Stomach (tissue), 8 donors: ENCODE measurements at regions not wholly inside any gene's neighbourhood (a gene's known extent, or its start where the extent isn't known, plus 50 kb on each side); places are given as distances from the start of the nearest gene placed in this dataset.
A peak's percentile ranks its signal among the peaks of the same experiment; 100 is the strongest.

Experiments used
- DNase-seq, 2 donors: peaks; one replicate each; pipeline versions ENCODE4 v3.0.0 to v3.0.0-alpha.2; 2013 to 2019
- H3K27ac ChIP-seq, 5 donors: fragments of 200-600 bp in 4 of 5; sonication (generic) in 4 of 5; one replicate each; pipeline ENCODE4 v1.5.1; 2013 to 2019; ENCODE audit warnings: mild to moderate bottlenecking in 1 of 5, moderate library complexity in 1 of 5
- H3K27me3 ChIP-seq, 3 donors: fragments of 200-600 bp; sonication (generic); one replicate each; pipeline ENCODE4 v1.5.1; 2017 to 2019; ENCODE audit warnings: mixed run types in 1 of 3
- H3K36me3 ChIP-seq, 4 donors: fragments of 200-600 bp; sonication (generic); 1 replicate in 3 of 4; 2 replicates in 1 of 4; pipeline ENCODE4 v1.5.1; 2016 to 2019
- H3K4me1 ChIP-seq, 4 donors: fragments of 200-600 bp; sonication (generic); one replicate each; pipeline ENCODE4 v1.5.1; 2016 to 2019
- H3K4me3 ChIP-seq, 4 donors: fragments of 200-600 bp; sonication (generic) in 3 of 4; one replicate each; pipeline ENCODE4 v1.5.1; 2016 to 2019; ENCODE audit warnings: mild to moderate bottlenecking in 1 of 4
- H3K9me3 ChIP-seq, 4 donors: fragments of 200-600 bp; sonication (generic); one replicate each; pipeline ENCODE4 v1.5.1; 2016 to 2019
- CTCF ChIP-seq, 7 experiments: fragments of 450-650 bp in 4 of 7; fragments of 200-600 bp in 3 of 7; sonication (generic) in 3 of 7; IDR thresholded peaks; one replicate each; pipeline ENCODE4 v1.5.1; 2016 to 2019; ENCODE audit warnings: antibody characterized with exemption in 7 of 7, control low read depth in 2 of 7, mild to moderate bottlenecking in 1 of 7
- EP300 ChIP-seq: sonication (generic); formaldehyde crosslinking; IDR thresholded peaks from one replicate; pipeline ENCODE4 v1.6.1; 2017; ENCODE audit warnings: antibody characterized with exemption
- POLR2A ChIP-seq, 4 donors: fragments of 450-650 bp; IDR thresholded peaks; one replicate each; pipeline ENCODE4 v1.6.1; 2016; ENCODE audit warnings: antibody characterized with exemption in 4 of 4, control low read depth in 2 of 4, mild to moderate bottlenecking in 1 of 4, moderate library complexity in 1 of 4
- POLR2AphosphoS5 ChIP-seq, 3 donors: sonication (generic); formaldehyde crosslinking; IDR thresholded peaks; one replicate each; pipeline ENCODE4 v1.6.1; 2016; ENCODE audit warnings: antibody characterized with exemption in 3 of 3
- WGBS, 5 donors: extraction: QIAGEN DNeasy Blood & Tissue Kit in 3 of 5; methylation state at CpG; one replicate each; pipeline versions ENCODE4 v1.1.5 to v1.1.7; 2013 to 2018; 5-methylcytosine and 5-hydroxymethylcytosine counted together
- intact Hi-C: fragments of 100-400 bp; cut with DNase I; formaldehyde crosslinking; loops from one replicate; pipeline ENCODE4 v1.15.1; 2023; ENCODE audit warnings: low total_unique reads
- donor health status: healthy with polysubstance abuse.
- donor health status: Bipolar disorder and iron deficiency.
- donor health status: healthy.

GRCh38 chr1:234870020-234870981 lies 258.3 kb downstream of the TOMM20 start:
- no peak for TF ChIP-seq POLR2AphosphoS5 (IDR thresholded peaks at IDR 0.05)
- TF ChIP-seq POLR2A (IDR thresholded peaks at IDR 0.05): no peak
- no peak for TF ChIP-seq EP300
- TF ChIP-seq CTCF (IDR thresholded peaks at IDR 0.05): no peak
- peaks cover 0 to 33% (median 25%) of the 10 kb centered on the region in 4 donors for H3K4me1 ChIP-seq
- no peaks in the 10 kb centered on the region for H3K36me3 ChIP-seq
- 93 to 96% (median 94%) methylated on average over 11 of the region's 11 CpGs for WGBS, 5 donors
- no peak overlapping the region for H3K27ac ChIP-seq
- intact Hi-C loops: no loop called here
- H3K4me3 ChIP-seq: no peak overlapping the region
- no peaks in the 10 kb centered on the region for H3K27me3 ChIP-seq
- no peaks in the 10 kb centered on the region for H3K9me3 ChIP-seq
- no peak for DNase-seq

GRCh38 chr1:234869182-234870019 lies 259.2 kb downstream of the TOMM20 start:
- Histone ChIP-seq H3K4me3 (no peak overlapping the region), H3K4me1 (peaks cover 0 to 26% (median 20%) of the 10 kb centered on the region in 4 donors), H3K27me3 (no peaks in the 10 kb centered on the region), H3K36me3 (no peaks in the 10 kb centered on the region), H3K27ac (peak overlapping the region in 1 of 5 donors; percentile 18), H3K9me3 (no peaks in the 10 kb centered on the region)
- TF ChIP-seq POLR2AphosphoS5 (IDR thresholded peaks at IDR 0.05) (no peak), POLR2A (IDR thresholded peaks at IDR 0.05) (no peak), CTCF (IDR thresholded peaks at IDR 0.05) (no peak), EP300 (no peak)
- no peak for DNase-seq
- intact Hi-C loops: no loop called here
- WGBS, 5 donors: 84 to 91% (median 89%) methylated on average over 16 of the region's 16 CpGs

- no peak for DNase-seq
- no peaks in the 10 kb centered on the region for H3K27me3 ChIP-seq
- no peaks in the 10 kb centered on the region for H3K36me3 ChIP-seq
- 88 to 96% (median 93%) methylated on average over 6 of the region's 6 CpGs for WGBS, 5 donors
- TF ChIP-seq POLR2A (IDR thresholded peaks at IDR 0.05): no peak
- no peak for TF ChIP-seq EP300
- TF ChIP-seq POLR2AphosphoS5 (IDR thresholded peaks at IDR 0.05): no peak
- H3K4me1 ChIP-seq: peaks cover 0 to 33% (median 23%) of the 10 kb centered on the region in 4 donors
- H3K9me3 ChIP-seq: no peaks in the 10 kb centered on the region
- H3K4me3 ChIP-seq: no peak overlapping the region
- H3K27ac ChIP-seq: no peak overlapping the region
- intact Hi-C loops: no loop called here
These were observed 258.5 kb upstream of the IRF2BP2 start for GRCh38 chr1:234868296-234869147.

GRCh38 chr1:234866007-234866866 lies 256.3 kb upstream of the IRF2BP2 start:
- peak in 2 of 3 donors; percentile 37 to 63 for TF ChIP-seq POLR2AphosphoS5 (IDR thresholded peaks at IDR 0.05)
- no peak for TF ChIP-seq POLR2A (IDR thresholded peaks at IDR 0.05)
- no peaks in the 10 kb centered on the region for H3K27me3 ChIP-seq
- H3K36me3 ChIP-seq: no peaks in the 10 kb centered on the region
- WGBS, 5 donors: 59 to 72% (median 68%) methylated on average over 18 of the region's 18 CpGs
- peaks cover 0 to under 1% (median 0%) of the 10 kb centered on the region in 4 donors for H3K9me3 ChIP-seq
- DNase-seq: peak; percentile 50 to 79
- H3K27ac ChIP-seq: peak overlapping the region; percentile 1 to 70 (median 24)
- H3K4me3 ChIP-seq: no peak overlapping the region
- peaks cover 13 to 51% (median 39%) of the 10 kb centered on the region in 4 donors for H3K4me1 ChIP-seq
- intact Hi-C loops: no loop called here
